Dermis blood vessel endothelial cell (primary cell): ENCODE measurements at regions not wholly inside any gene's neighbourhood (a gene's known extent, or its start where the extent isn't known, plus 50 kb on each side); places are given as distances from the start of the nearest gene placed in this dataset.
"Not testable (repeated sequence)": the region's sequence is repeated elsewhere in the genome, so short reads cannot be mapped to it uniquely, and the experiment has no call there.

ENCODE experiments used
- DNase-seq: peaks from one replicate; pipeline ENCODE4 v3.0.0; 2010

- DNase-seq = no peak
These were observed 96.2 kb upstream of the RMP24 start for GRCh38 chr18:35876243-35876642.

GRCh38 chr18:35880788-35881455 lies 91.6 kb upstream of the RMP24 start:
- no peak for DNase-seq

- no peak for DNase-seq
These were observed 84.2 kb upstream of the RMP24 start for GRCh38 chr18:35888329-35888728.

GRCh38 chr18:35889677-35890076 lies 82.8 kb upstream of the RMP24 start:
- no peak for DNase-seq

- no peak for DNase-seq
These were observed 82.2 kb upstream of the RMP24 start for GRCh38 chr18:35890323-35890722.

- DNase-seq = no peak
These were observed 80.4 kb upstream of the RMP24 start for GRCh38 chr18:35892118-35892517.

- DNase-seq = not testable (repeated sequence)
These were observed 75.0 kb upstream of the RMP24 start for GRCh38 chr18:35897481-35897880.

- no peak for DNase-seq
These were observed 68.0 kb upstream of the RMP24 start for GRCh38 chr18:35904389-35905037.

- DNase-seq = no peak
These were observed 67.0 kb upstream of the RMP24 start for GRCh38 chr18:35905436-35905835.

- not testable (repeated sequence) for DNase-seq
These were observed 66.2 kb upstream of the RMP24 start for GRCh38 chr18:35906291-35906690.

GRCh38 chr18:35910327-35910726 lies 62.2 kb upstream of the RMP24 start:
- DNase-seq = no peak

- DNase-seq = no peak
These were observed 60.1 kb upstream of the RMP24 start for GRCh38 chr18:35912332-35912731.

- no peak for DNase-seq
These were observed 57.4 kb upstream of the RMP24 start for GRCh38 chr18:35915056-35915455.

GRCh38 chr18:35917043-35917442 lies 55.4 kb upstream of the RMP24 start:
- no peak for DNase-seq

GRCh38 chr18:35918564-35918963 lies 53.9 kb upstream of the RMP24 start:
- DNase-seq = no peak

- DNase-seq = no peak
These were observed 53.3 kb upstream of the RMP24 start for GRCh38 chr18:35919179-35919578.

- DNase-seq = no peak
These were observed 51.9 kb upstream of the RMP24 start for GRCh38 chr18:35920623-35921022.
